ENCODE measurements at regions not wholly inside any gene's neighbourhood (a gene's known extent, or its start where the extent isn't known, plus 50 kb on each side); places are given as distances from the start of the nearest gene placed in this dataset.

DNA sequence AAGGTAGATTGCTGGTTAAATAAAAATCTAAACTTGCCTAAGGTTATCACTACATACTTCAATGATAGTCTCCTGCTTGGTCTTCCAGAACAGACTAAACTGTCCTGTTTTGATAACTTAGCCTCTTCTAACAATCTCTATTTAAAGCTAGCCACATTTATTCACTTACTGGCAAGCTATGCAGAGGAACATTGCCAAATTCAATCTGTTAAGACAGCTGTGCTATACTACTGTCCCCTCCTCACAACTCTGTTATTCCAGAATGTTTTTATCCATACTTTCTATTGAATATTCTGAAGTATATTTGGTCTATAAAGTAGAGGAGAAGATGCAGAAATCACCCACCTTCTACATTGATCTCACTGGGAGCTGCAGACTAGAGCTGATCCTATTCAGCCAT is 594.0 kb upstream of the CCDC54 start:
- TF ChIP-seq EZH2 (IDR thresholded peaks at IDR 0.05; ENCODE audit: borderline replicate concordance) (no peak), CTCF (IDR thresholded peaks at IDR 0.05; ENCODE audit: poor library complexity) (no peak), EZH2phosphoT487 (IDR thresholded peaks at IDR 0.05; ENCODE audit: low read depth, severe bottlenecking, unreplicated experiment) (no peak)
